CD4-positive, alpha-beta T cell (primary cell): ENCODE measurements at regions not wholly inside any gene's neighbourhood (a gene's known extent, or its start where the extent isn't known, plus 50 kb on each side); places are given as distances from the start of the nearest gene placed in this dataset.

Experiments
- ATAC-seq: fragments of 200-7000 bp; cut with Tn5 transposase; one replicate; pipeline ENCODE4 v1.10.0; 2022; ENCODE audit warnings: mild to moderate bottlenecking; ENCODE audit not compliant: poor library complexity
- CTCF ChIA-PET: fragments of 350-600 bp; sonication (Branson Sonifier 250); formaldehyde crosslinking; loops from one replicate; lab custom pipeline; 2021; ENCODE audit warnings: antibody characterized with exemption, inconsistent platforms; lab: Charles Lee
- POLR2A ChIA-PET: fragments of 350-600 bp; sonication (Branson Sonifier 250); formaldehyde crosslinking; loops from one replicate; lab custom pipeline; 2021; ENCODE audit warnings: antibody characterized with exemption, inconsistent platforms; lab: Charles Lee
- DNase-seq, 14 experiments: peaks; one replicate each; pipeline ENCODE4 v3.0.0-alpha.2; 2013 to 2020; ENCODE audit warnings: mixed read lengths in 2 of 14
- H3K27ac ChIP-seq, 2 donors: one replicate each; pipeline versions ENCODE4 v1.5.1 to v1.7.0; 2013; ENCODE audit warnings: low read length in 2 of 2, low read depth in 1 of 2, mild to moderate bottlenecking in 1 of 2
- H3K27me3 ChIP-seq, 2 experiments: 1 replicate in 1 of 2; 2 replicates in 1 of 2; pipeline versions ENCODE4 v1.6.1 to v1.7.0; 2013; ENCODE audit warnings: low read length in 2 of 2, control low read depth in 1 of 2, mild to moderate bottlenecking in 1 of 2, moderate library complexity in 1 of 2; ENCODE audit not compliant: insufficient read depth in 2 of 2, control insufficient read depth in 1 of 2
- H3K36me3 ChIP-seq: one replicate; pipeline ENCODE4 v1.6.1; 2013; ENCODE audit warnings: low read length, control low read depth; ENCODE audit not compliant: insufficient read depth
- H3K4me1 ChIP-seq: one replicate; pipeline ENCODE4 v1.6.1; 2013; ENCODE audit warnings: low read length, control low read depth; ENCODE audit not compliant: insufficient read depth
- H3K4me3 ChIP-seq: one replicate; pipeline ENCODE4 v1.5.1; 2013; ENCODE audit warnings: mild to moderate bottlenecking, low read length, moderate library complexity
- H3K9me3 ChIP-seq, 2 experiments: 1 replicate in 1 of 2; 2 replicates in 1 of 2; pipeline versions ENCODE4 v1.6.1 to v1.7.0; 2013; ENCODE audit warnings: low read length in 2 of 2, mild to moderate bottlenecking in 2 of 2, control low read depth in 1 of 2, moderate library complexity in 1 of 2; ENCODE audit not compliant: control insufficient read depth in 1 of 2, insufficient read depth in 1 of 2
- H3K27ac Mint-ChIP-seq: one replicate; pipeline ENCODE4 v1.8.0; 2020; ENCODE audit warnings: mixed read lengths
- H3K27me3 Mint-ChIP-seq: one replicate; pipeline ENCODE4 v1.8.0; 2021; ENCODE audit warnings: mixed read lengths
- H3K36me3 Mint-ChIP-seq: one replicate; pipeline ENCODE4 v1.8.0; 2021; ENCODE audit warnings: low read depth, mixed read lengths
- H3K4me1 Mint-ChIP-seq: one replicate; pipeline ENCODE4 v1.8.0; 2021; ENCODE audit warnings: low read depth, mixed read lengths
- H3K4me3 Mint-ChIP-seq: one replicate; pipeline ENCODE4 v1.8.0; 2020; ENCODE audit warnings: mild to moderate bottlenecking, mixed read lengths
- H3K9me3 Mint-ChIP-seq: one replicate; pipeline ENCODE4 v1.8.0; 2020; ENCODE audit warnings: mixed read lengths
- CTCF ChIP-seq: fragments of 200-600 bp; IDR thresholded peaks from one replicate; pipeline ENCODE4 v1.8.0; 2022; ENCODE audit warnings: antibody characterized with exemption, mild to moderate bottlenecking
- intact Hi-C, 2 experiments: fragments of 100-400 bp; cut with DNase I in 1 of 2; cut with micrococcal nuclease in 1 of 2; formaldehyde crosslinking; loops; one replicate each; pipeline versions ENCODE4 v1.15.1 to v1.9.0; 2023 to 2025; cut with DNase I, micrococcal nuclease

- H3K4me1 Mint-ChIP-seq: no peaks in the 10 kb centered on the region
- no peak for TF ChIP-seq CTCF
- Histone ChIP-seq H3K4me3 (no peak overlapping the region), H3K4me1 (no peaks in the 10 kb centered on the region), H3K36me3 (no peaks in the 10 kb centered on the region), H3K27me3 (no peaks in the 10 kb centered on the region), H3K27ac (no peak overlapping the region), H3K9me3 (peaks cover 0 to 5% of the 10 kb centered on the region in 2 experiments)
- H3K27me3 Mint-ChIP-seq: no peaks in the 10 kb centered on the region
- no peaks in the 10 kb centered on the region for H3K36me3 Mint-ChIP-seq
- POLR2A ChIA-PET: no interaction called here
- DNase-seq (no peak), ATAC-seq (no peak)
- no peak overlapping the region for H3K4me3 Mint-ChIP-seq
- peaks cover 8% of the 10 kb centered on the region for H3K9me3 Mint-ChIP-seq
- CTCF ChIA-PET: no interaction called here
- no peak overlapping the region for H3K27ac Mint-ChIP-seq
- intact Hi-C loops: no loop called here
Measured at GRCh38 chr5:17445185-17445584, 52.8 kb upstream of the TAF11L2 start.
